ENCODE measurements at regions not wholly inside any gene's neighbourhood (a gene's known extent, or its start where the extent isn't known, plus 50 kb on each side); places are given as distances from the start of the nearest gene placed in this dataset.

- TF ChIP-seq CTCF (conservative IDR thresholded peaks at IDR 0.05) (no peak), EZH2 (IDR thresholded peaks at IDR 0.05; ENCODE audit: low read depth) (no peak)
These were observed 575.2 kb downstream of the CCDC171 start for GRCh38 chr9:16128003-16128402.
